Fibroblast of lung (primary cell): ENCODE measurements at regions not wholly inside any gene's neighbourhood (a gene's known extent, or its start where the extent isn't known, plus 50 kb on each side); places are given as distances from the start of the nearest gene placed in this dataset.
"Not testable (repeated sequence)": the region's sequence is repeated elsewhere in the genome, so short reads cannot be mapped to it uniquely, and the experiment has no call there.

Experiments
- DNase-seq, 2 donors: peaks; one replicate each; pipeline versions ENCODE4 v3.0.0 to v3.0.0-alpha.2; 2010; ENCODE audit warnings: low read depth in 2 of 2
- H2AFZ ChIP-seq: 2 replicates; pipeline ENCODE4 v1.5.1; 2012; ENCODE audit warnings: low read length, control low read depth, inconsistent platforms
- H3K27ac ChIP-seq: 2 replicates; pipeline ENCODE4 v1.5.1; 2011; ENCODE audit warnings: low read length, control low read depth; ENCODE audit not compliant: insufficient read depth
- H3K27me3 ChIP-seq: 2 replicates; pipeline ENCODE4 v1.5.1; 2011; ENCODE audit warnings: mild to moderate bottlenecking, low read length; ENCODE audit not compliant: control insufficient read depth, insufficient read depth
- H3K36me3 ChIP-seq: 2 replicates; pipeline ENCODE4 v1.5.1; 2011; ENCODE audit warnings: low read length; ENCODE audit not compliant: control insufficient read depth, insufficient read depth
- H3K4me1 ChIP-seq: 2 replicates; pipeline ENCODE4 v1.5.1; 2011; ENCODE audit warnings: low read length; ENCODE audit not compliant: control insufficient read depth, insufficient read depth; ENCODE audit errors: extremely low read depth
- H3K4me2 ChIP-seq: 2 replicates; pipeline ENCODE4 v1.5.1; 2011; ENCODE audit warnings: low read length, control low read depth; ENCODE audit not compliant: insufficient read depth; ENCODE audit errors: extremely low read depth
- H3K4me3 ChIP-seq, 4 experiments: fragments of 200-600 bp in 1 of 4; sonication (generic) in 1 of 4; replicated peaks in 1 of 4; 2 replicates each; pipeline ENCODE4 v1.5.1; 2011 to 2016; ENCODE audit warnings: low read length in 4 of 4, low read depth in 3 of 4, mild to moderate bottlenecking in 3 of 4, control low read depth in 2 of 4, inconsistent platforms in 1 of 4, mixed read lengths in 1 of 4; ENCODE audit not compliant: insufficient read depth in 1 of 4; ENCODE audit errors: control extremely low read depth in 1 of 4
- H3K79me2 ChIP-seq: 2 replicates; pipeline ENCODE4 v1.5.1; 2012; ENCODE audit warnings: mild to moderate bottlenecking, low read length, inconsistent platforms; ENCODE audit not compliant: control insufficient read depth, insufficient read depth
- H3K9ac ChIP-seq: 2 replicates; pipeline ENCODE4 v1.5.1; 2011; ENCODE audit warnings: mild to moderate bottlenecking, low read length, control low read depth; ENCODE audit not compliant: insufficient read depth
- H3K9me3 ChIP-seq: 2 replicates; pipeline ENCODE4 v1.5.1; 2012; ENCODE audit warnings: low read depth, low read length; ENCODE audit not compliant: control insufficient read depth, insufficient read depth
- H4K20me1 ChIP-seq: 2 replicates; pipeline ENCODE4 v1.5.1; 2011; ENCODE audit warnings: low read length; ENCODE audit not compliant: control insufficient read depth, insufficient read depth; ENCODE audit errors: extremely low read depth
- EZH2 ChIP-seq: IDR thresholded peaks from 2 replicates; pipeline ENCODE4 v1.5.1; 2012; ENCODE audit warnings: low read length, control low read depth, mild to moderate bottlenecking; ENCODE audit errors: missing control alignments
- TF ChIP-seq, protein P1 (sequence below), 2 donors: IDR thresholded peaks in 1 of 2; conservative IDR thresholded peaks in 1 of 2; 1 replicate in 1 of 2; 2 replicates in 1 of 2; pipeline ENCODE4 v1.5.1; 2011 to 2012; ENCODE audit warnings: low read length in 2 of 2, control low read depth in 1 of 2, inconsistent platforms in 1 of 2, low read depth in 1 of 2, mild to moderate bottlenecking in 1 of 2

DNA sequence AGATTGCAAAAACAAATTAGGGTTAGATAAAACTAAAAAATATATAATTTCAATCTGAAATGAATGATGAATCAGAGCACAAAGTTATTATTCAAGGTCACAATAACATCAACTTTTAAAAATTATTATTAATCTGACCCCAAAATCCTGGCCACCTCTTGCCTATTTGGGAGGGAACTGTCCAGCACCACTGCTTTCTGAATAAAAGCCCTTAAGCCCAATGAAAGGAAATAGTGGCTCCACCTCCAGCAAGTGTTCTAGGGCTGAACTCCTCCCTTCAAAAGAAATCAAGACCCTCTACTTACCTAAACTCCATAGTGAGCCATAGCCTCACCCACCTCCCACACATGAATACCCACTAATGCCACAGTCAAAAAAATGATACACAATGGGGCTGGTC lies 208.2 kb downstream of the PARM1 start:
- Histone ChIP-seq H4K20me1 (no peaks in the 10 kb centered on the region), H3K9me3 (no peaks in the 10 kb centered on the region), H3K4me2 (no peak overlapping the region), H3K4me1 (no peaks in the 10 kb centered on the region), H2AFZ (no peak overlapping the region), H3K79me2 (no peaks in the 10 kb centered on the region), H3K4me3 (no peak overlapping the region), H3K9ac (no peak overlapping the region), H3K27ac (no peak overlapping the region), H3K36me3 (no peaks in the 10 kb centered on the region), H3K27me3 (no peaks in the 10 kb centered on the region)
- no peak for DNase-seq
- TF ChIP-seq, protein P1, sequence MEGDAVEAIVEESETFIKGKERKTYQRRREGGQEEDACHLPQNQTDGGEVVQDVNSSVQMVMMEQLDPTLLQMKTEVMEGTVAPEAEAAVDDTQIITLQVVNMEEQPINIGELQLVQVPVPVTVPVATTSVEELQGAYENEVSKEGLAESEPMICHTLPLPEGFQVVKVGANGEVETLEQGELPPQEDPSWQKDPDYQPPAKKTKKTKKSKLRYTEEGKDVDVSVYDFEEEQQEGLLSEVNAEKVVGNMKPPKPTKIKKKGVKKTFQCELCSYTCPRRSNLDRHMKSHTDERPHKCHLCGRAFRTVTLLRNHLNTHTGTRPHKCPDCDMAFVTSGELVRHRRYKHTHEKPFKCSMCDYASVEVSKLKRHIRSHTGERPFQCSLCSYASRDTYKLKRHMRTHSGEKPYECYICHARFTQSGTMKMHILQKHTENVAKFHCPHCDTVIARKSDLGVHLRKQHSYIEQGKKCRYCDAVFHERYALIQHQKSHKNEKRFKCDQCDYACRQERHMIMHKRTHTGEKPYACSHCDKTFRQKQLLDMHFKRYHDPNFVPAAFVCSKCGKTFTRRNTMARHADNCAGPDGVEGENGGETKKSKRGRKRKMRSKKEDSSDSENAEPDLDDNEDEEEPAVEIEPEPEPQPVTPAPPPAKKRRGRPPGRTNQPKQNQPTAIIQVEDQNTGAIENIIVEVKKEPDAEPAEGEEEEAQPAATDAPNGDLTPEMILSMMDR (conservative IDR thresholded peaks at IDR 0.05 in 1 of 2, IDR thresholded peaks at IDR 0.05 in 1 of 2; ENCODE audit: low read depth in 1 of 2, low read length in 2 of 2) = no peak
- no peak for TF ChIP-seq EZH2

- Histone ChIP-seq H2AFZ (no peak overlapping the region), H3K27ac (no peak overlapping the region), H3K4me3 (no peak overlapping the region), H3K9ac (no peak overlapping the region), H3K4me1 (no peaks in the 10 kb centered on the region), H3K27me3 (no peaks in the 10 kb centered on the region), H3K36me3 (no peaks in the 10 kb centered on the region), H3K79me2 (no peaks in the 10 kb centered on the region), H4K20me1 (no peaks in the 10 kb centered on the region), H3K9me3 (no peaks in the 10 kb centered on the region), H3K4me2 (no peak overlapping the region)
- TF ChIP-seq, protein P1 (conservative IDR thresholded peaks at IDR 0.05 in 1 of 2, IDR thresholded peaks at IDR 0.05 in 1 of 2; ENCODE audit: low read depth in 1 of 2, low read length in 2 of 2) = no peak
- TF ChIP-seq EZH2 = no peak
- no peak for DNase-seq
Measured at GRCh38 chr4:75137302-75137701, 204.4 kb downstream of the PARM1 start.

GRCh38 chr4:75135068-75135825 lies 202.3 kb downstream of the PARM1 start:
- Histone ChIP-seq H3K27ac (no peak overlapping the region), H3K4me3 (no peak overlapping the region), H3K4me2 (no peak overlapping the region), H3K9me3 (no peaks in the 10 kb centered on the region), H3K79me2 (no peaks in the 10 kb centered on the region), H4K20me1 (no peaks in the 10 kb centered on the region), H3K4me1 (no peaks in the 10 kb centered on the region), H3K27me3 (no peaks in the 10 kb centered on the region), H2AFZ (no peak overlapping the region), H3K9ac (no peak overlapping the region), H3K36me3 (no peaks in the 10 kb centered on the region)
- TF ChIP-seq, protein P1 (conservative IDR thresholded peaks at IDR 0.05 in 1 of 2, IDR thresholded peaks at IDR 0.05 in 1 of 2; ENCODE audit: low read depth in 1 of 2, low read length in 2 of 2) = no peak
- TF ChIP-seq EZH2 = no peak
- no peak for DNase-seq

DNA sequence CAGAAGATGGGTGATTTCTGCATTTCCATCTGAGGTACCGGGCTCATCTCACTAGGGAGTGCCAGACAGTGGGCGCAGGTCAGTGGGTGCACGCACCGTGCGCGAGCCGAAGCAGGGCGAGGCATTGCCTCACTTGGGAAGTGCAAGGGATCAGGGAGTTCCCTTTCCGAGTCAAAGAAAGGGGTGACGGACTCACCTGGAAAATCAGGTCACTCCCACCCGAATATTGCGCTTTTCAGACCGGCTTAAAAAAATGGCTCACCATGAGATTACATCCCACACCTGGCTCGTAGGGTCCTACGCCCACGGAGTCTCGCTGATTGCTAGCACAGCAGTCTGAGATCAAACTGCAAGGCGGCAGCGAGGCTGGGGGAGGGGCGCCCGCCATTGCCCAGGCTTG lies 194.0 kb downstream of the PARM1 start:
- not testable (repeated sequence) for H3K4me2 ChIP-seq, H2AFZ ChIP-seq, H3K79me2 ChIP-seq, H3K27ac ChIP-seq, H3K27me3 ChIP-seq, DNase-seq, H3K4me1 ChIP-seq, H3K4me3 ChIP-seq, H3K9me3 ChIP-seq, H3K36me3 ChIP-seq, H3K9ac ChIP-seq, H4K20me1 ChIP-seq
